ENCODE measurements at regions not wholly inside any gene's neighbourhood (a gene's known extent, or its start where the extent isn't known, plus 50 kb on each side); places are given as distances from the start of the nearest gene placed in this dataset.

DNA sequence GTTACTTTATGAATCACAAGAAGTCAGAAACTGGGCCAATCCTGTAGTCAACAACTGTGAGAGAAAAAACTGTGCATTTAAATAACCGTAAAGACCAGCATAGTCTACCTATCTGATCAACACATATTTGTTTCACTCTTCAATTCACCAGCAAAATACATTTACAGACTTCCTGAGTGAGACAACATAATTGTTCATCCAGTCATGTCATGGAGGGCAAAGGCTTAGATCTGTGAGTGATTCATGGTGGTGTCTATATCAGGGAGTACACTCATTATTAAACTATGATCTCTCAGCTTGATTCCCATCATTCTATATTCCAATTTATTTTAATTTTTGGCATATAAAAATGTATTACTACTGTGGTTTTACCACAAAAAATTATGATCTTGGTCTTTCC lies 694.6 kb downstream of the DNAH5 start:
- TF ChIP-seq BACH2 (CRISPR knock-in tag; IDR thresholded peaks at IDR 0.05; ENCODE audit: borderline replicate concordance) (no peak), ARNTL (CRISPR knock-in tag; IDR thresholded peaks at IDR 0.05; ENCODE audit: borderline replicate concordance, low read depth) (no peak), RARB (CRISPR knock-in tag; IDR thresholded peaks at IDR 0.05) (no peak), ZFP30 (CRISPR knock-in tag; IDR thresholded peaks at IDR 0.05) (no peak), GLIS3 (CRISPR knock-in tag; IDR thresholded peaks at IDR 0.05) (no peak), ZNF8 (CRISPR knock-in tag; IDR thresholded peaks at IDR 0.05) (no peak), OSR1 (CRISPR knock-in tag; IDR thresholded peaks at IDR 0.05) (no peak), ZC3H10 (CRISPR knock-in tag; IDR thresholded peaks at IDR 0.05) (no peak), ZFP3 (CRISPR knock-in tag; IDR thresholded peaks at IDR 0.05) (no peak), ESRRG (CRISPR knock-in tag; IDR thresholded peaks at IDR 0.05) (no peak)
- TF ChIP-seq, protein P1, sequence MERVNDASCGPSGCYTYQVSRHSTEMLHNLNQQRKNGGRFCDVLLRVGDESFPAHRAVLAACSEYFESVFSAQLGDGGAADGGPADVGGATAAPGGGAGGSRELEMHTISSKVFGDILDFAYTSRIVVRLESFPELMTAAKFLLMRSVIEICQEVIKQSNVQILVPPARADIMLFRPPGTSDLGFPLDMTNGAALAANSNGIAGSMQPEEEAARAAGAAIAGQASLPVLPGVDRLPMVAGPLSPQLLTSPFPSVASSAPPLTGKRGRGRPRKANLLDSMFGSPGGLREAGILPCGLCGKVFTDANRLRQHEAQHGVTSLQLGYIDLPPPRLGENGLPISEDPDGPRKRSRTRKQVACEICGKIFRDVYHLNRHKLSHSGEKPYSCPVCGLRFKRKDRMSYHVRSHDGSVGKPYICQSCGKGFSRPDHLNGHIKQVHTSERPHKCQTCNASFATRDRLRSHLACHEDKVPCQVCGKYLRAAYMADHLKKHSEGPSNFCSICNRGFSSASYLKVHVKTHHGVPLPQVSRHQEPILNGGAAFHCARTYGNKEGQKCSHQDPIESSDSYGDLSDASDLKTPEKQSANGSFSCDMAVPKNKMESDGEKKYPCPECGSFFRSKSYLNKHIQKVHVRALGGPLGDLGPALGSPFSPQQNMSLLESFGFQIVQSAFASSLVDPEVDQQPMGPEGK (CRISPR knock-in tag; IDR thresholded peaks at IDR 0.05; ENCODE audit: borderline replicate concordance): no peak
- TF ChIP-seq, protein P2, sequence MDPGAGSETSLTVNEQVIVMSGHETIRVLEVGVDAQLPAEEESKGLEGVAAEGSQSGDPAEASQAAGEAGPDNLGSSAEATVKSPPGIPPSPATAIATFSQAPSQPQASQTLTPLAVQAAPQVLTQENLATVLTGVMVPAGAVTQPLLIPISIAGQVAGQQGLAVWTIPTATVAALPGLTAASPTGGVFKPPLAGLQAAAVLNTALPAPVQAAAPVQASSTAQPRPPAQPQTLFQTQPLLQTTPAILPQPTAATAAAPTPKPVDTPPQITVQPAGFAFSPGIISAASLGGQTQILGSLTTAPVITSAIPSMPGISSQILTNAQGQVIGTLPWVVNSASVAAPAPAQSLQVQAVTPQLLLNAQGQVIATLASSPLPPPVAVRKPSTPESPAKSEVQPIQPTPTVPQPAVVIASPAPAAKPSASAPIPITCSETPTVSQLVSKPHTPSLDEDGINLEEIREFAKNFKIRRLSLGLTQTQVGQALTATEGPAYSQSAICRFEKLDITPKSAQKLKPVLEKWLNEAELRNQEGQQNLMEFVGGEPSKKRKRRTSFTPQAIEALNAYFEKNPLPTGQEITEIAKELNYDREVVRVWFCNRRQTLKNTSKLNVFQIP (CRISPR knock-in tag; IDR thresholded peaks at IDR 0.05; ENCODE audit: borderline replicate concordance, low read depth): no peak

Measured in SK-N-SH treated with all-trans-retinoic acid at 6 μM for 48 hours (cell line).